ENCODE measurements at regions not wholly inside any gene's neighbourhood (a gene's known extent, or its start where the extent isn't known, plus 50 kb on each side); places are given as distances from the start of the nearest gene placed in this dataset.

GRCh38 chr20:10927011-10927583 is 253.3 kb upstream of the JAG1 start:
- no peak overlapping the region for H3K9ac ChIP-seq (ENCODE audit: low read length)
- H2BK12ac ChIP-seq (ENCODE audit: low read length in 2 of 2) = no peak overlapping the region
- H3K4me2 ChIP-seq (ENCODE audit: low read length, poor library complexity, severe bottlenecking) = no peak overlapping the region
- H2AK5ac ChIP-seq (ENCODE audit: low read length, severe bottlenecking) = peak overlapping the region; percentile 72
- H3K23ac ChIP-seq (ENCODE audit: low read length in 2 of 2) = no peak overlapping the region
- no peak overlapping the region for H3K4me3 ChIP-seq (ENCODE audit: insufficient read depth in 1 of 2, low read depth in 1 of 2, low read length in 2 of 2)
- no peak overlapping the region for H2BK15ac ChIP-seq (ENCODE audit: low read depth, poor library complexity, severe bottlenecking)
- H3K4me1 ChIP-seq (ENCODE audit: control insufficient read depth, insufficient read depth, low read depth, low read length) = peaks cover 4% of the 10 kb centered on the region
- 97% methylated on average over 5 of the region's 5 CpGs for WGBS
- no peak overlapping the region for H4K8ac ChIP-seq (ENCODE audit: low read length)
- H3K4ac ChIP-seq (ENCODE audit: low read depth in 1 of 2, low read length in 2 of 2) = no peak overlapping the region
- H2BK5ac ChIP-seq (ENCODE audit: low read depth, low read length, poor library complexity, severe bottlenecking) = no peak overlapping the region
- H3K79me1 ChIP-seq (replicated peaks; ENCODE audit: low read length, poor library complexity, severe bottlenecking) = no peaks in the 10 kb centered on the region
- H2AFZ ChIP-seq (ENCODE audit: low read depth, low read length) = no peak overlapping the region
- no peak overlapping the region for H3K18ac ChIP-seq (ENCODE audit: low read depth in 1 of 2, low read length in 2 of 2)
- no peak overlapping the region for H2BK120ac ChIP-seq (ENCODE audit: low read depth, low read length)
- H3K27me3 ChIP-seq (ENCODE audit: control insufficient read depth in 1 of 2, insufficient read depth in 1 of 2, low read length in 2 of 2) = no peaks in the 10 kb centered on the region
- no peaks in the 10 kb centered on the region for H3K36me3 ChIP-seq (ENCODE audit: control insufficient read depth in 1 of 2, insufficient read depth in 2 of 2, low read depth in 1 of 2, low read length in 2 of 2)
- no peak for DNase-seq
- no peak overlapping the region for H4K91ac ChIP-seq (ENCODE audit: low read length)
- H3K9me3 ChIP-seq (ENCODE audit: control insufficient read depth, low read length) = no peaks in the 10 kb centered on the region
- no peak overlapping the region for H3K14ac ChIP-seq (ENCODE audit: low read length in 2 of 2)
- H3K27ac ChIP-seq (ENCODE audit: low read length, poor library complexity, severe bottlenecking) = no peak overlapping the region

- Histone ChIP-seq H2AK5ac (ENCODE audit: low read length, severe bottlenecking) (peak overlapping the region; percentile 93), H3K23ac (ENCODE audit: low read length in 2 of 2) (no peak overlapping the region), H3K79me1 (replicated peaks; ENCODE audit: low read length, poor library complexity, severe bottlenecking) (no peaks in the 10 kb centered on the region), H3K4ac (ENCODE audit: low read depth in 1 of 2, low read length in 2 of 2) (peak overlapping the region in 1 of 2 experiments; percentile 32), H3K4me3 (ENCODE audit: insufficient read depth in 1 of 2, low read depth in 1 of 2, low read length in 2 of 2) (no peak overlapping the region), H4K8ac (ENCODE audit: low read length) (peak overlapping the region; percentile 54), H4K91ac (ENCODE audit: low read length) (no peak overlapping the region), H2BK5ac (ENCODE audit: low read depth, low read length, poor library complexity, severe bottlenecking) (peak overlapping the region; percentile 73), H2AFZ (ENCODE audit: low read depth, low read length) (no peak overlapping the region), H3K4me2 (ENCODE audit: low read length, poor library complexity, severe bottlenecking) (peak overlapping the region; percentile 28), H2BK12ac (ENCODE audit: low read length in 2 of 2) (no peak overlapping the region), H3K4me1 (ENCODE audit: control insufficient read depth, insufficient read depth, low read depth, low read length) (peaks cover 4% of the 10 kb centered on the region), H2BK120ac (ENCODE audit: low read depth, low read length) (no peak overlapping the region), H3K27ac (ENCODE audit: low read length, poor library complexity, severe bottlenecking) (peak overlapping the region; percentile 56), H3K36me3 (ENCODE audit: control insufficient read depth in 1 of 2, insufficient read depth in 2 of 2, low read depth in 1 of 2, low read length in 2 of 2) (no peaks in the 10 kb centered on the region), H3K9me3 (ENCODE audit: control insufficient read depth, low read length) (no peaks in the 10 kb centered on the region), H2BK15ac (ENCODE audit: low read depth, poor library complexity, severe bottlenecking) (no peak overlapping the region), H3K18ac (ENCODE audit: low read depth in 1 of 2, low read length in 2 of 2) (peak overlapping the region in 1 of 2 experiments; percentile 89), H3K27me3 (ENCODE audit: control insufficient read depth in 1 of 2, insufficient read depth in 1 of 2, low read length in 2 of 2) (no peaks in the 10 kb centered on the region), H3K9ac (ENCODE audit: low read length) (no peak overlapping the region), H3K14ac (ENCODE audit: low read length in 2 of 2) (no peak overlapping the region)
- WGBS = 79% methylated on average over 8 of the region's 11 CpGs
- DNase-seq = peak; percentile 15
Observed at GRCh38 chr20:10927936-10928840, 254.4 kb upstream of the JAG1 start.

- H3K36me3 ChIP-seq (ENCODE audit: control insufficient read depth in 1 of 2, insufficient read depth in 2 of 2, low read depth in 1 of 2, low read length in 2 of 2) = no peaks in the 10 kb centered on the region
- no peak overlapping the region for H2BK5ac ChIP-seq (ENCODE audit: low read depth, low read length, poor library complexity, severe bottlenecking)
- no peak overlapping the region for H4K8ac ChIP-seq (ENCODE audit: low read length)
- no peaks in the 10 kb centered on the region for H3K9me3 ChIP-seq (ENCODE audit: control insufficient read depth, low read length)
- 95% methylated on average over 2 of the region's 2 CpGs for WGBS
- peak overlapping the region; percentile 56 for H3K27ac ChIP-seq (ENCODE audit: low read length, poor library complexity, severe bottlenecking)
- no peak overlapping the region for H3K14ac ChIP-seq (ENCODE audit: low read length in 2 of 2)
- no peaks in the 10 kb centered on the region for H3K79me1 ChIP-seq (replicated peaks; ENCODE audit: low read length, poor library complexity, severe bottlenecking)
- H3K4ac ChIP-seq (ENCODE audit: low read depth in 1 of 2, low read length in 2 of 2) = no peak overlapping the region
- no peak overlapping the region for H2AFZ ChIP-seq (ENCODE audit: low read depth, low read length)
- peak overlapping the region; percentile 70 for H2AK5ac ChIP-seq (ENCODE audit: low read length, severe bottlenecking)
- H3K27me3 ChIP-seq (ENCODE audit: control insufficient read depth in 1 of 2, insufficient read depth in 1 of 2, low read length in 2 of 2) = no peaks in the 10 kb centered on the region
- no peak overlapping the region for H3K18ac ChIP-seq (ENCODE audit: low read depth in 1 of 2, low read length in 2 of 2)
- H2BK120ac ChIP-seq (ENCODE audit: low read depth, low read length) = no peak overlapping the region
- no peak overlapping the region for H3K9ac ChIP-seq (ENCODE audit: low read length)
- H3K4me1 ChIP-seq (ENCODE audit: control insufficient read depth, insufficient read depth, low read depth, low read length) = peaks cover 4% of the 10 kb centered on the region
- no peak overlapping the region for H3K23ac ChIP-seq (ENCODE audit: low read length in 2 of 2)
- DNase-seq = peak; percentile 13
- H3K4me2 ChIP-seq (ENCODE audit: low read length, poor library complexity, severe bottlenecking) = no peak overlapping the region
- no peak overlapping the region for H4K91ac ChIP-seq (ENCODE audit: low read length)
- no peak overlapping the region for H3K4me3 ChIP-seq (ENCODE audit: insufficient read depth in 1 of 2, low read depth in 1 of 2, low read length in 2 of 2)
- H2BK12ac ChIP-seq (ENCODE audit: low read length in 2 of 2) = no peak overlapping the region
- H2BK15ac ChIP-seq (ENCODE audit: low read depth, poor library complexity, severe bottlenecking) = no peak overlapping the region
Observed at GRCh38 chr20:10928841-10929421, 255.1 kb upstream of the JAG1 start.

Measured in mesenchymal stem cell (in vitro differentiated cells and primary cell).